ENCODE measurements at regions not wholly inside any gene's neighbourhood (a gene's known extent, or its start where the extent isn't known, plus 50 kb on each side); places are given as distances from the start of the nearest gene placed in this dataset.

GRCh38 chr3:163692494-163692893, 1385.8 kb downstream of the SI start:
- TF ChIP-seq, protein P1, sequence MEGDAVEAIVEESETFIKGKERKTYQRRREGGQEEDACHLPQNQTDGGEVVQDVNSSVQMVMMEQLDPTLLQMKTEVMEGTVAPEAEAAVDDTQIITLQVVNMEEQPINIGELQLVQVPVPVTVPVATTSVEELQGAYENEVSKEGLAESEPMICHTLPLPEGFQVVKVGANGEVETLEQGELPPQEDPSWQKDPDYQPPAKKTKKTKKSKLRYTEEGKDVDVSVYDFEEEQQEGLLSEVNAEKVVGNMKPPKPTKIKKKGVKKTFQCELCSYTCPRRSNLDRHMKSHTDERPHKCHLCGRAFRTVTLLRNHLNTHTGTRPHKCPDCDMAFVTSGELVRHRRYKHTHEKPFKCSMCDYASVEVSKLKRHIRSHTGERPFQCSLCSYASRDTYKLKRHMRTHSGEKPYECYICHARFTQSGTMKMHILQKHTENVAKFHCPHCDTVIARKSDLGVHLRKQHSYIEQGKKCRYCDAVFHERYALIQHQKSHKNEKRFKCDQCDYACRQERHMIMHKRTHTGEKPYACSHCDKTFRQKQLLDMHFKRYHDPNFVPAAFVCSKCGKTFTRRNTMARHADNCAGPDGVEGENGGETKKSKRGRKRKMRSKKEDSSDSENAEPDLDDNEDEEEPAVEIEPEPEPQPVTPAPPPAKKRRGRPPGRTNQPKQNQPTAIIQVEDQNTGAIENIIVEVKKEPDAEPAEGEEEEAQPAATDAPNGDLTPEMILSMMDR (IDR thresholded peaks at IDR 0.05 in 4 of 5, conservative IDR thresholded peaks at IDR 0.05 in 1 of 5), result no peak
- no peak for TF ChIP-seq POLR2A (IDR thresholded peaks at IDR 0.05)

Data from gastrocnemius medialis (tissue), 4 donors.